HS-27A (cell line): ENCODE measurements at regions not wholly inside any gene's neighbourhood (a gene's known extent, or its start where the extent isn't known, plus 50 kb on each side); places are given as distances from the start of the nearest gene placed in this dataset.
"Not testable (repeated sequence)": the region's sequence is repeated elsewhere in the genome, so short reads cannot be mapped to it uniquely, and the experiment has no call there.

Experiments
- DNase-seq: peaks from one replicate; pipeline ENCODE4 v3.0.0-alpha.2; 2012; ENCODE audit warnings: low read depth, missing footprints

DNA sequence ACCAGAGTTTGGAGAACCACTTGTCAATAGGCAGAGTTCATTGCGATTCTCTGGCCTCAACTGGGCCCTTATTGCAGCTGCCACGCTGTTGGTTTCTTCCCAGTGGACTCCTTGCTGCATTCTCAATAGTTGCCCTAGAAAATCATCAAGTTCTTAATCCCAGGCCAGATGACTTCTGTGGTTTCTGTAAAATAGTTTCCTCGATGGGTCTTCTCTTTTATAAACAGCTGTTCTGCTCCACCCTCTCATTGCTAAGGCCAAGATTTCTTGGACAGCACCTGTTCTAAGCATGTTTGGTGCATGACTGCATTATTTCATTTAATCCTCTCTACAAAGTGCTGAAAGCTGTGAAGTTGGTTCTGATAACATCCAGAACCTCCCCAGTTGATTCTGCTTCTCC is 131.0 kb downstream of the BCL2L11 start:
- DNase-seq: no peak

DNA sequence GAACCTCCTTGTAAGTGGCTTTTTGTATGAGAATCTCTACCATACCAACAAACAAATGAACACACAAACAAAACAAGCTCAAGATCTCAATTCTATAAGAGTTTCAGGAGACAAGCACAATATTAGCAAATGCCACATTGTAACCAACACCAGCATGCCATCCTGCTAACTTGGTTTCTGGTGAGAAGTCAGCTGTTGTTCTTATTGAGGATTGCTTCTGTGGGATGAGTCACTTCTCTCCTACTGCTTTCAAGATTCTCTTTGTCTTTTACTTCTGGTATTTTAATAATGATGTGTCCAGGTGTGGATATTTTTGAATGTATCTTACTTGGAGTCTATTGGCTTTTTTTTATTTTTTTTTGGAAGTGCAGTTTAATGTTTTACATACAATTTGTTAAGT is 131.7 kb downstream of the BCL2L11 start:
- DNase-seq: no peak

DNA sequence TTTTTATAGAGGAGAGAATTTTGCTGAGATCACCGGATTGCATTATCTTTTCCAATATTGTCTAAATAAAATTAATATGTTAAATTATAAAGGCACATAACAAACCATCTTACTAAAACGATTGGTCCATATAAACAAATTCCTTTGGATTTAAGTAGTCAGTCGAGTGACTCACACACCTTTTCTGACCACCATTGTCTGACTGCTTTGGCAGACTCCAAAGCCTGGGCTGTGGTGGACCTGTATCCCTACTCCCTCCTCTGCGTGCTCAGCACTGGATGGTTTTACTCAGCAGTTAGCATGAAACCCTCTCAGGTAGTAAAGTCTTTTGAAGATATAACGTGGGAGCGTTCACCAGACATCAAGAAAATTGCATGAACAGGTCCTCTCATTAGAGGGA is 134.2 kb downstream of the BCL2L11 start:
- DNase-seq: not testable (repeated sequence)

DNA sequence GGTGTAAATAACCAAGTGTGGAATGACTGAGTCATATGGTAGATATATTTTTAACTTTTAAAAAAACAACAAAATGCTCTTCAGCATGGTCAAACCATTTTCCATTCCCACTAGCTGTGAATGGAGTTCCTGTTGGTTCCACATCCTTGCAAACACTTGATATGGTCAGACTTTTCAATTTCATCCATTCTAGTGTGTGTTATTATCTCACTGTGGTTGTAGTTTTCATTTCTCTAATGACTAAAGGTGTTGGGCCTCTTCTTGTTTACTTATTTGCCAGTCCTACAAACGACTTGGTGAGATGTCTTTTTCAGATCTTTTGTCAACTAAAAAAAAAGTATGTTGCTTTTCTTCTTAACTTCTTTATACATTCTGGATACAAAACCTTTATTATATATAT is 135.9 kb downstream of the BCL2L11 start:
- not testable (repeated sequence) for DNase-seq

DNA sequence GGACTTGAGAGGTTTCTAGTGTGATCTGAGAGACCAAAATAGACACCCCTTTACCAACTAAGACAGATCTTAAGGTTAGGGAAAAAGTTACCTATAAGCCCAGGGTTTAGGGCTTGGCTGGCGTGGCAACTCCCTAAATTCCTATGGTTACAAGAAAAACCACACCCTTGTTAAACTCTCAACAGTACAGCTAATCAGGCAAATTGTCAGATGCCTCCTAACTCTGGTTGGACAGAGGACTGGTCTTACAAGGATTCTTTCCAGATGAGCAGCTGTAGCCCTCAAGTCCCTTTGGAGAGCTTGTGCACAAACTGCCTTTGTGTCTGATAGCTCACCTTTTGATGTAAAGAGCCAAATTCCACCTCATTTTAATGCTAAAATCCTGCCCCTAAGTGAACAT is 136.9 kb downstream of the BCL2L11 start:
- DNase-seq: not testable (repeated sequence)

DNA sequence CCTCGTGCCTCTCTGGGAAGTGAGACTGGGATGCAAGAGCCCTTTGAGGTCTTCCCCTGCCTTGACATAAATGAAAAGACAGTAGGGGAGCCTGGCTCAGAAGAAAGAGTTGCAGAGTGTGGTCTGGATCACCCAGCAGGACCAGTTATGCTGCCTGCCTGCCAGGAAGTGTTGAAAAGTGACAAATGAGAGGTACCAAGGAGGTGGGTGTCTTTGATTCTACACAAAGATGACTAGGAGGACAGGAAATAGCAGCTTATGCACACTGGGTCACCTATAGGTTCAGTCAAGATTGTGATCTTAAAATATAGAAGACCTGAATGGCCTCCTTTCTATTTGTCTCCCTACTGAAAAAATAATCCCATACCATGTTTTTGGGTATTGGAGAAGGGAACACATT is 137.6 kb downstream of the BCL2L11 start:
- DNase-seq: not testable (repeated sequence)

DNA sequence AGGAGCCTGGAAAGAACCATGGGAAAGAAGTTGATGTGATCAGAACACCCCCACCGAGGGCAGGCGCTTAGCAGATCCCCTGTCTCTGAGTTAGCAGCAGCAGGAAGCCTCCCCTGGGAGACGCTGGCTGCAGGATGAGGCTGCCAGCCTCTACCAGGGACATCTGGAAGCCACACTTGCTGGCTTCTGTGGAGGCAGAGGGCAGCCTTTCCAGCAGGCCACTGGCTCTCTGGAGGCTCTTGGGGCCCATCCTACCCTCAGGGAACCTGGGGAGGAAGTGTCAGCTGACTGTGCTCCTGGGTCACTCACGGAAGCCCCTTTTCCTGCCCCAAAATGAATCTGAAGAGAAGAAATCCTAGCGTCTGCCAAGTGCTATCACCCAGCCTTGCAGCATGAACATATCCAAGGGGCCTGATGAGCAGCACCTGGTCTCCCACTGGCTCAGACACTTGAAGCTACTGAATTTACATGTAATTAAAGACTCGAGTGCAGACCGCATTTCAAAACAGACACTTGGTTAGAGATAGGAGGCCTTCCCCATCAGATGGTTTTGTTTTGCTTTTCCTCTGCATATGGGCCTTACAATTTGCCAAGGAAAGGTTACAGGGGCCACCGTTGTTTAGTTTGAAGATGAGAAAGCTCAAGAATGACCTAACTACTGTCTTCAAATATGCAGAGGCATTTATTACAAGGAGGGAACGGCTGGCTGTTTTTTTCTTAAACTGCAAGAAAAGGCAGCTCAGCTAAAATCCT is 142.1 kb downstream of the BCL2L11 start:
- DNase-seq: not testable (repeated sequence)

DNA sequence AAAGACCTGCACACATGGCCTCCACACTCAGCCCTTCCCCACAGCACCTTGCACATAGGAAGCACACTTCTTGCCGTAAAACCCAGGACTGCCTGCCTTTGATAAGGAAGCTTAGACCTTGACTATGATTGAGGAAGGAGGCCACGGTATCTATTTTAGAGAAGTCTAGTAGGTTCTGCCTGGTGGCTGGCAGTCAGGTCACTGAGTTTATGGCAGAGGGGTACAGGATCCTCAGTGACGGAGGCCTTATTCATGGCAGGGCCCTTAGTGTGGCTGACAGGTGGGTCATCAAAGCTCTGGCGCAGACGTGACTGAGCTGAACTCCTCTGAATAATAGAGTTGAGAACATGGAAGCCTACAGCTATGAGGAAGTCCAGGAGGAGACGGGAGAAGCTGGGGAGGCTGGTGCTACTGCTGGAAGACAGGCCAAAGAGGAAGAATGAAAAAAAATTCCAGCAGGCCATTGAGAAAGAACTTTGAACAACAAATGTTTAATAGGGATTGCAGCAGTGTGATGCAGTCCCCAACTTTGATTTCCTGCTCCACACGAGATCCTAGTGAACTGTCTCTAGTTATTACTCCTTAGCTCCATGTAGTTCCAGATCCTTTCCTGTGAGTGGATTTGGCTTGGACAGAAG is 142.8 kb downstream of the BCL2L11 start:
- DNase-seq: not testable (repeated sequence)

DNA sequence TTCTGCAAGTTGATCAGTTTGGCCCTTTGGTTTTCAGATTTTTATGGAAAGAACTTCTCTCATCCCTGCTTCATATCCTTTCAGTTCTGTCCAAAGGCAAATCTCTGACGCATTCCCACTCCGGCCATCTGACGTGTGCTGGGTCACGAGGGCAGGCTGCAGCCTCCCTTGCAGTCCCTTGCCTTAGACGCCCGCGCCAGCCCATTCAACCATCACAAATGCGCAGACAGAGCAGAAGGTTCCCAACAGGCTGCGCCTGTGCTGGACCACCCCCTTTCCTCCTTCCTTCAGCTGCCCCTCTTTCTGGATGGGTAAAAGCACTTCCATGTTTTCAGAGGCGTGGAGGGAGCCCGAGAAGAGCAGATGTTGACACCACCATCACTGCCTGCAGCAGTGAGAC is 144.2 kb downstream of the BCL2L11 start:
- DNase-seq: not testable (repeated sequence)

DNA sequence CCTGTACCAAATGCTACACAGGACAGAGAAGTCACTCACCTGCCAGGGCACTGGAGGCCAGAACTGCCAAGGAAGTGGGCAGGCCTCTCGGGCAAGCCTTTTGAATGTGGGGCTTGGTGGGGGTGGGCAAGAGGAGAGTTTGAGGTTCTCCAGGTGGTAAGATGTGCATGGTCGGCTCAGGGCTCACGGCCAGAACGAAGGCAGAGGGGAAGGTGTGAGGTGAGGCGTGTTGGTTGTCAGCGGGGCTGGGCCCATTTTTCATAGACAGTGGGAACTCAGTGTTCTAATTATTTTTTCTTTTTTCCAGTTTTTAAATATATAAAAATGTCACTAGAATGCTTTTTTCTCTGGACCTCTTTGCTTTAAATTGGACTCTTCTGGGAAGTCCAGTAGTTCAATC is 145.8 kb downstream of the BCL2L11 start:
- DNase-seq: not testable (repeated sequence)

DNA sequence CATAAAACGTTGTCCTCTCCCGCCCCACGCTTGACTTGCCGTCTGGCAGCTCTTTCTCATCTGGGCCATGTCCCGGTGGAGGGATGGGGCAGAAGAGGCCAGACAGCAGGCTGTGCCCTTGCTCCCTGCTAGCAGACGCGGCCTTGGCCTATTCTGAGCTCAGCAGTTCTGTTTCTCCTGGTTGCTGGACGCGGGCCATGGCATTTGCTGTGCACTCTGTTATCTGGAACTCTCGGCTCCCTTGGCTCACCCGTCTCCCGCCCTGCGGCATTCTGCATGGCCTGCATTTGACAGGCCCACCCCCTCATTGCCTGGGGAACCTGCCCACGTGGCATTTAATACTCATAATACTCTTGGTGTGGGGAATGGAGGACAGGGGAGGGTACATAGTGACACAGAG is 146.3 kb downstream of the BCL2L11 start:
- not testable (repeated sequence) for DNase-seq

DNA sequence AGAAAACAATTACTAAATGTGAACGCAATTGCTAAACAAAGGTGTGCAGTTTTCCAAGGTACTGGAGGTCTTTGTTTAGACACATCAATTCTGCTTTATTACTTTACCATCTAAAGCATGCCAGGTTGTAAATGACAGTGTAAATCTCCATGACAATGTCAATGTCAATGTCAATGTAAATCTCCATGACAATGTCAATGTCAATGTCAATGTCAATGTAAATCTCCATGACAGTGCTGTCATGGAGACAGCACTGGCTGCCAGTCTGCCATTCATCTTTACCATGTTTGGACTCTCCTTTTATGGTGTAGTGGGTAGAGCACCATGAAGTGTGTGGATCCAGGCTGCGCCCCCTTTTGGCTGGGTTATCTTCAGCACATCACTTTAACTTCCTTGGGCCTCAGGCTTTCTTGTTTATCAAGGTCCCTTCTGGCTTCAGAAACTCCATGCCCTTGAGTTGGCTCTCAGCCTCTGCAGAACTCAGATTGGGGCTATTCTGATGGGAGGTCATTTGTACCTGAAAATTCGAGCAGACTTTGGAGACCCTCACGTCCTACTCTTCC is 149.1 kb downstream of the BCL2L11 start:
- not testable (repeated sequence) for DNase-seq

DNA sequence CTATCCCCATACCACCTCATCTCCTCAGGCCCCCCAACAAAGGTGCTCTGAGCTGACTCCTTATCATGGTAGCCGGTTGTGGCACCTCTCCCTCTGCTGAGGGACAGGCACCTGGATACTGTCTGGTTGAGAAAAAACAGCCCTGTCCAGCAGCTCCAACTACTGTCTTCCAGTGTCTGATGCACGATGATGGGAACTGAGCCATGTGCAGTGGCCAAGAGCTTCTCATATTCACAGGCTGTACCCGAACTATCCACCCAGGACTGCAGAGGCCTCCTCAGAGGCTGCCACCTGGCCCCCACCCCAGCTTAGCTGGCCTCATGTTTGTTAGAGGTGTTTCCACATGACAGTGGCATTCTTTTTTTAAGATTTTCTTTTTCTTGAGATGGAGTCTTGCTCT is 149.9 kb downstream of the BCL2L11 start:
- DNase-seq: not testable (repeated sequence)

DNA sequence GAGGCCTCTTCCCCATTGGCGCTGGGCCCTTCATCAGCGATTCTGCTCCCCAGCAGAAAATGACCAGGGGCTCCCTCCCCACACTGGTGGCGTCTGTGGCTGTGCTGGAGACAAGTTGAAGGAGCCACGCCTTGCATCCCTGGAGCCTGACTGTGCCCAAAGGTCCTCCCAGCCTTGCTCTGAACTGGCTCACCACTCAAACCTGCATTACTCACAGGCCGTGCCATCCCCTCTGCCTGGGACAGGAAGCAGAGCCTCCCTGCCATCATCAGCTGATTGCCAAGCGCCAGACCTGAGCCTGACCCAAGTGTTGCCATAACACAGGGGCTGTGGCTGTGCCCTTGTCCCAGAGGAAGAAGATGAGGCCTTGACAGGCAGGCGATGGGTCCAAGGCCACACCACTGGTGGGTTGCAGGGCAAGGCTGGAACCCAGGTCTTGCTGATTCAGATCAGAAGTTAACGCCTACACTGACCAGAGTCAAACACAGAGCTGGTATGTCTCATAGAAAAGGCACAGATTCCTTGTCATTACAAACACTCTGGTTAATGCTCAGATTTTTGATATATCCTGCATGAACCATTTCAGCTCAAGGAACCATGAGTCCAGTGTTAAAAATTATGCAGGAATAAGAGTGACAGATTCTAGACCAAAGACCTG is 151.1 kb downstream of the BCL2L11 start:
- DNase-seq: not testable (repeated sequence)

DNA sequence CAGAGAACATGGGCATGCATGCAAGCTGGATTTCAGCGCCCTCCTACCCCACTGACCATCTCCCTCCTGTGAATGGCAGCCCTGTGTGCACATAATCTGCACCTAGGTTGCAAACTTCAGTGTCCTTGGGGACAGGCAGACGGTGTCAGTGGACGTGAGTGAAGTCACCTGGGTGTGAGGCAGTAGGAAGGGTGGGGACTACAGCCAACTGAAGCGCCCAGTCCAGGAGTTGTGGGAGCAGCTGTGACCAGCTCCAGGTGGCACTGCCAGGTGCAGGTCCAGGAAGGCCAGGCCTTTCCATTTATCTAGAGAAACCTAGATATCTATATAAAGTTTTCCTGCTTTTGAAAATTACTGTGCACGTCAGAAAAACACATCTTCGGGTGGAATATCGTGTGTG is 152.3 kb downstream of the BCL2L11 start:
- not testable (repeated sequence) for DNase-seq

DNA sequence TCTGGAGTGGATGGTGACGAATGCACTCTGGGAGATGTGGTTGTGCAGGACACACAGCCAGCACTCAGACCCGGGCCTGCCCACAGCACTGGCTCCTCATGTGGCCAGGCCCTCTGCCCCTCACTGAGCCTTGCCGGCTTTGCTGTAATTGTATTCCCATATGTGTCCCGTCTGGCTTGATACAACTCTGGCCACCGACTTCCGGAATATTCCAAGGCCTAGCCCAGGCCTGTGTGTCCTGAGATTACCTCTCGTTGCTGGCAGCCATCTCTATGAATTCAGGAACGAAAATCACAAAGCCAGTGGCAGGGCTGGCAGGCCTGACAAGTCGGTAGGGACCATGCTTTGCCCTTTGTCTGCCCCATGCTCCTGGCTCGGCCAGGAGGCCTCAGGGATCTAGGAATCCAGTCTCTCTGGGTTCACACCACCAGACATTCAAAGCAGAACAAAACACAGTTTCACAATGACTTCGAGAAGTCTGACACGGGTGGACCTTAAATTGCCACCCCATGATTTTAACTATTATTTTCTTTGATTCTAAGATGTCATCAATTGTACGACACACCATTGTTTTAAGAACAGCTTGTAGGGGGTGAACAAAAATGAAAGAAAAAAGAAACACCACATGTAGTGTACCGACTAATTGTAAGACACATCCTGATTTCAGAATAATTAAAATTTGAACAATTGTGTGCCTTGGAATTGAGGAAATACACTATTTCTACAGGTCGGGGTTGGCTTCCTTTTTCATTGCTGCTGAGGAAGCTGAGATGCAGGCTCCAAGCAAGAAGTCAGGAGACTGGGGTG is 154.5 kb downstream of the BCL2L11 start:
- not testable (repeated sequence) for DNase-seq

DNA sequence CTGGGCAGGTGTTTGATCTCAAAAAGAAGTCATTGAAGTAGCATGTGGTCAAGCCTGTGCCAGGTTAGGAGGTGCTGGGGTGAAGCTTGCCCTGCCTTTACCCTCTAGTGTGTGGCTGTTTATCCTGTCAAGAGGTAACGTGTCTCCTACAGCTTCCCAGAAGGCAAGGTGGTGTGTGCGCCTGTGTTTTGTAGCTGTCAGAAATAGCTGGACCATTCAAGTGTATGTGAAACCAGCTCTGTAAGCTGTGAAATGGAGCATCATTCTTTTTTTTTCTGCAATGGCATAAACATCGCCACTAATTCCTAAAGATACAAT is 155.1 kb downstream of the BCL2L11 start:
- DNase-seq: not testable (repeated sequence)

DNA sequence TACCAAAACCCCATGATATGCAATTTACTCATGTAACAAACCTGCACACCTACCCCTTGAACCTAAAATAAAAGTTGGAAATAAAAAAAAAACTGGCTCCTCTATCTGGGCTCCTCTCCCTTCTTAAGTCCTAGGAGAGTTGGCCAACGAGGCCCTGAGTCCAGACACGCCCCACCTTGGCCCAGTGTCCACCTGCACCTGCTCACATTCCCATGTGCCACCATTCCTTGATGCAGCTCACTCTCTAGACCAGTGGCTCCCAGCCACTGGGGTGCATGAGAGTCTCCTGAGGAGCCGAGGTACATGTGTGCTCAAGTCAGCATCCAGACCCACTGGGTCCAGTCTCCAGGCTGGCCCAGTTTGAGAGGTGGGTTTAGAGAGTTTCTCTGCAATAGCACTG is 157.4 kb downstream of the BCL2L11 start:
- not testable (repeated sequence) for DNase-seq

DNA sequence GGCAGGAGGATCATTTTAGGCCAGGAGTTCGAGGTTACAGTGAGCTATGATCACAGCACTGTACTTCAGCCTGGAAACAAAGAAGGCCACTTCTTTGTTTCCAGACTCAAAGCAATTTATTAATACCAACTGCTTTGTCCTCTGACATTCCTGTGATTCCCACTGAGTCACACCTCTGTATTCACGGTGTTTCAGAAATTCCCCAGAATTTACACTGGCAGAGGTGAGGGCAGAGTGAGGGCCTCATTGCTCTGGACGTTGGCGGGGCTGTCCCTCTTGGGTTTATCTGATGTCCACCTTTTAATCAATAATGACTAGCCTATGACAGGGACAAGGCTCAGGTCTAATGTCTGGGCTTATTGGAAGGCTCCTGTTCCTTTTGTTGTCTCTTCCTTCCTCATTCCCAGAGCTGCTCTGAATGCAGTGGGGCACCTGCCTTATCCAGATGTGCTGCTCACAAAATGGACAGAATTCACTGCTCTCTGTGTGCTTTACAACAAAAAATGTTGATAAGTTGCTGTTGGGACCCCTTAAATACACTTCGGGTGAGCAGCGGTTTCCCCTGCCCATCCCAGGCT is 160.1 kb downstream of the BCL2L11 start:
- not testable (repeated sequence) for DNase-seq

DNA sequence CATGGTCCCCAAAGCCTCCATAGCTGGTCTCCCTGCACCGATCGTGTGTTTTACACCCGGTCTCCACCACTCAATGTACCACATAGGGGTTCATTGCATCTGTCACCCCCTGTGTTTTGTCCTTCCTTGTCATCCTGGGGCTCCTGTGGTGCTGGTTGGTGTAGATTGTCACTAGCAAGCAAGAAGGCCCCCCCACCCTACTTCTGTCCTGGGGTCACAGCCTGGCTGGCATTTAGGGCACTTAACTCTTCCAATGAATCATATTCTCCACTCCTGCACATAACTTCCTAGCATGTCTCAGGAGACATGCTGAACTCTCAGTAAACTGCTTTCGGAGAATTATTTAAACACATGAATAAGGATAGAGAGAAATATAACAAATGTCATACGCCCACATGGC is 161.4 kb downstream of the BCL2L11 start:
- not testable (repeated sequence) for DNase-seq
